ENCODE measurements at regions not wholly inside any gene's neighbourhood (a gene's known extent, or its start where the extent isn't known, plus 50 kb on each side); places are given as distances from the start of the nearest gene placed in this dataset.

GRCh38 chr2:14558335-14558919 is 74.1 kb upstream of the LRATD1 start:
- no peak for DNase-seq (ENCODE audit: low read depth, low spot score)

DNA sequence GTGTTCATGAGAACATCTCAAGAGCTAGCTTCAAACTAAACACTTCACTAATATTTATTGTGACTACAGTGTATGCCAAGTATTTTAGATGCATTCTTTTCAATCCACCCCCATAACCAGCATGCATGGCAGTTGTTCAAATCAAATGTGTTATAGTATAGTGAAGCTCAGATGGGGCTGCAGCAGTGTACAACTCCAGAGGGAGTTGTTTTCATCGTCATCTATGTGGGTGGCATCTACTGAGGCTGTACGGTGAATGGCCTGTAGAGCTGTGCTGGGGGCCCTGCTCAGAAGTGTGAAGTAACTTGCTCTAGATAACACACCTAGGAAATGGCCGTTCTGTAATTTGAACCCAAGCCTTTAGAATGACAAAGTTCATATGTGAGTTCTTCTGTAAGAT is 71.8 kb upstream of the LRATD1 start:
- no peak for DNase-seq (ENCODE audit: low read depth, low spot score)

- DNase-seq (ENCODE audit: low read depth, low spot score): no peak
These were observed 69.2 kb upstream of the LRATD1 start for GRCh38 chr2:14563324-14563723.

- no peak for DNase-seq (ENCODE audit: low read depth, low spot score)
These were observed 66.9 kb upstream of the LRATD1 start for GRCh38 chr2:14565666-14566065.

DNA sequence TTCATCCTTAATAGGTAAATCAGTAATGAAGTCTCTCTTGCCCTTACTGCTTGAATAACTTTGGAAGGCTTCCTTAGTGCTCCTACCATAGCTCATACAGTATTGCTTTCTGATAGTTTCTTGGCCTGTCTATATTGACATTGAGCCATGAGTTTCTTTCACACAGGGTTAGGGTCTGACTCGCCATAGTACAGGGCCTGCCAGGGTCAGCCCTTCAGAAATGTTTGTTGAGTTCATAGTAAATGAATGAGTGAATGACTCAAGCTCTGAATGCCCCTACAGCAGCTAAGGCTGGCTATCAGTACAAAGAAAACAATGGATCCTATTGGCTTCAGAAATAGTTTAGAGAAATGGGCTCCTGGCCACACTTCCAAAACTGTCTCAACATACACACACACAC is 65.0 kb upstream of the LRATD1 start:
- no peak for DNase-seq (ENCODE audit: low read depth, low spot score)

DNA sequence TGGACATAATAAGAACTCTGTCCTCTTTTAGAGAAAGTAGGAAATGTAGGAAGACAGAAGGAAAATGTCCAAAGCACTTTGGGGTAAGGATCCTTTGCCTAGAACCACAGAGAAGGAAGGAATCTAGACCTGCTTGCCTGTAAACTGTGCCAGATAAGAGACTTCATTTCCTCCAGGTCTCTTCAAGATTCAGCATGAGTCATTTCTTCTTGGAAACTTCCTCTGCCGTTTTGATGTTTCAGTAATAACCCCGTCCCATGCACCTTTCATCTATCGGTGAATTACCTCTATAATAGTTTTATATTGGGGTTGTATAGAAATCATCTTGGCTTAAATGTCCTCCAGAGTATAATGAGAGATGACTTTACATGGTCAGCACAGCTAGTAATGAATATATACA is 63.2 kb upstream of the LRATD1 start:
- no peak for DNase-seq (ENCODE audit: low read depth, low spot score)

DNA sequence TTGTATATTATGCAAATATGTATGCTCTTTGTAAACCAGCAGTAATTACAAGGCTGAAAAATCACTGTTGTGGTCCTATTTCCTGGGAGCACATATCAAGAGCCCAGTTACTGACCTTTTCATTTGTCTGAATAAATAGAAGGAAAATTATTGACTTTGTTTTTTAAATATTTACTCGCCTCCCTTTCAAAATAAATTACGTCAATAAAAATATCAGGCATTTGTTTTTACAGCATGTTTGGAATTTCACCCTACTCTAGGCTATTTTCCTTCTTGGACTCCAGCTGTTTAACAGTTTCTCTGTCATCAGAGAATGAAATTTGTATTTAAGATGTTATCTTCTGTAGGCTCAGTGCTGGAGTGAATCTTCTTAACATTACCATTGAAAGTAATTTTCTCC is 59.9 kb upstream of the LRATD1 start:
- no peak for DNase-seq (ENCODE audit: low read depth, low spot score)

DNA sequence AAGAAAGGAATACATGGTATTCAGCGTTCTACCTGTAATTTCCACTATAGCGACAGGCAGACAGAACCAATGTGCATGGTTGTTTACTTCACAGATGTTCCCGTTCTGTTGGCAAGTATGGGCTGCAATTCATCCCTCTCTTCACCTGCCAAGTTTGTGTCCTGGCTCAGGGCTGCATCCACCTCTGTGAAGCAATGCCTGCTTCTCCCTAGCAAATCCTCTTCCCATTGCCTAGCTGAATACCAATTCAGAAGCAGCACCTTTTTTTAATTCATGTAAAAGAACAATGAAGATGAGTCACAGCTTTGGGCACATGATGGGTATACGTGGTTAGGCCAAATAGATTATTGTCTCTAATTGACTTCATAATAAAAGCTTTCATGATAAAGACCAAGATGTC is 54.7 kb upstream of the LRATD1 start:
- DNase-seq (ENCODE audit: low read depth, low spot score): no peak

Measured in activated CD4-positive, CD25-positive, alpha-beta regulatory T cell treated with anti-CD3 and anti-CD28 coated beads, Interleukin-2, amount 50 U/mL, for 16 hours (primary cell).